ENCODE measurements at regions not wholly inside any gene's neighbourhood (a gene's known extent, or its start where the extent isn't known, plus 50 kb on each side); places are given as distances from the start of the nearest gene placed in this dataset.

DNA sequence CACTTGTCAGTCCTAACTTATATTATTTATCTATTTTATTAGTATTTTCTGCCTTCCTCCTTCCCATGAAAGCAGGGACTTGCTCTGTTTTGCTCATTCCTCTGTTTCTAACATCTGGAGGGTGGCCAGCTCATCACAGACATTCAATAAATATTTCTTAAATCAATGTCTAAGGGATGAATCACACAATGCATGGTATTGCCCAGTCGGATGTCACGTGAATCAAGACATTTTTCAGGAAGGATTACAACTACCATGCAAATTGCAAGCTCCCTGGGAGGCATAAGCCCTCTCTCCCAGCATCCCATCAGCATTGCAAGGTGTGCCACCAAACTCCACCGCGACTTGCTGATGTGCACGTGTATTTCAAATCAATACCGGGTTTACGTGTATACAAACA, 146.6 kb upstream of the RNF32 start:
- peaks cover 3% of the 10 kb centered on the region for H3K27me3 Mint-ChIP-seq
- no peaks in the 10 kb centered on the region for H3K9me3 Mint-ChIP-seq
- H3K4me1 Mint-ChIP-seq = no peaks in the 10 kb centered on the region
- no peaks in the 10 kb centered on the region for H3K36me3 Mint-ChIP-seq (ENCODE audit: low read depth)
- no peak for ATAC-seq (replicated peaks)
- H3K27ac Mint-ChIP-seq = no peak overlapping the region
- H3K4me3 Mint-ChIP-seq = no peak overlapping the region

DNA sequence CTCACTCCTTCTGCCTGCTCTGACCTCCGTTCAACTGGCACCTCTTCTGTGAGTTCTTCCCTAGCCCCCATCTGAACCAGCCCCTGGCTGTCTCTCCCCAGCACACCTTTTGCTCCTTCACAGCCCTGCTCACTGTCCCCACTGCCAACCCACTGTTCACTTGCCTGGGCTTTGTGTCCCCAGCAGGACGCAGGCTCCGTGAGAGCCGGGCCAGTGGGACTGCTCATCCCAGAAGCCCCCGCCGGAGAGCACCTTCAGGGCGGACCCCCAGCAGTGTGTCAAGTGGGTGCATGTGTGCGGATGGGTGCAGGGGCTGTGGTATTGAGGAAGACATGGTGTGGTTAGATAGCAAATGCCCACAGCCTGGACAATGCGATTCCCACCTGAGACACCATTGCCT, 148.4 kb upstream of the RNF32 start:
- H3K4me1 Mint-ChIP-seq = no peaks in the 10 kb centered on the region
- no peak for ATAC-seq (replicated peaks)
- no peak overlapping the region for H3K4me3 Mint-ChIP-seq
- H3K9me3 Mint-ChIP-seq = no peaks in the 10 kb centered on the region
- no peaks in the 10 kb centered on the region for H3K36me3 Mint-ChIP-seq (ENCODE audit: low read depth)
- peaks cover 5% of the 10 kb centered on the region for H3K27me3 Mint-ChIP-seq
- H3K27ac Mint-ChIP-seq = no peak overlapping the region

DNA sequence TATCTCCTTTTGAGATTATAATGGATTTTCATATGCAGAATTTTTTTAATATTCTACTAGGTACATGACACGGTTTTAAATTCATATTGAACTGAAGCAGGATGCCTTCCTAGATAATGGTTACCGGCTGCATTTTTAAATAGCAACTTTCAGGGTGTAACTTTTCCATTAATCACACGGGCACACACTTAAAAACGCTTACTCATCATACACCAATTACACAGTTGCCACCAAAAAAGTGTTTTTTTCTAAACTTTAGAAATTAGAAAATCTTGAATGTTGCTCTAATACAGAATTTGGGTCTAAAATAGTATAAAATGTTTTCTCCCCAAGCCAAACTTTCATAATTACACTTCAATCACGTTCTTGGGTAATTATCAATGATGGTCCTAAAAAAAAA, 149.1 kb upstream of the RNF32 start:
- peaks cover 5% of the 10 kb centered on the region for H3K27me3 Mint-ChIP-seq

GRCh38 chr7:156490021-156490800, 150.4 kb upstream of the RNF32 start:
- H3K36me3 Mint-ChIP-seq (ENCODE audit: low read depth) = no peaks in the 10 kb centered on the region
- H3K4me3 Mint-ChIP-seq = no peak overlapping the region
- H3K27me3 Mint-ChIP-seq = peaks cover 5% of the 10 kb centered on the region
- H3K4me1 Mint-ChIP-seq = no peaks in the 10 kb centered on the region
- no peak for ATAC-seq (replicated peaks)
- no peak overlapping the region for H3K27ac Mint-ChIP-seq
- no peaks in the 10 kb centered on the region for H3K9me3 Mint-ChIP-seq

More for the DNA sequence above, 149.1 kb upstream of the RNF32 start:
- no peaks in the 10 kb centered on the region for H3K4me1 Mint-ChIP-seq
- no peaks in the 10 kb centered on the region for H3K36me3 Mint-ChIP-seq (ENCODE audit: low read depth)
- no peaks in the 10 kb centered on the region for H3K9me3 Mint-ChIP-seq
- H3K27ac Mint-ChIP-seq = no peak overlapping the region
- H3K4me3 Mint-ChIP-seq = no peak overlapping the region
- ATAC-seq (replicated peaks) = no peak

GRCh38 chr7:156487811-156488533, 152.6 kb upstream of the RNF32 start:
- no peak overlapping the region for H3K27ac Mint-ChIP-seq
- H3K36me3 Mint-ChIP-seq (ENCODE audit: low read depth) = no peaks in the 10 kb centered on the region
- no peaks in the 10 kb centered on the region for H3K9me3 Mint-ChIP-seq
- H3K4me3 Mint-ChIP-seq = no peak overlapping the region
- H3K27me3 Mint-ChIP-seq = peaks cover 5% of the 10 kb centered on the region
- no peak for ATAC-seq (replicated peaks)
- no peaks in the 10 kb centered on the region for H3K4me1 Mint-ChIP-seq

GRCh38 chr7:156480671-156481070, 159.9 kb upstream of the RNF32 start:
- Mint-ChIP-seq H3K27ac (no peak overlapping the region), H3K36me3 (ENCODE audit: low read depth) (no peaks in the 10 kb centered on the region), H3K9me3 (no peaks in the 10 kb centered on the region), H3K4me3 (no peak overlapping the region), H3K4me1 (no peaks in the 10 kb centered on the region), H3K27me3 (peaks cover 16% of the 10 kb centered on the region)
- ATAC-seq (replicated peaks) = no peak

DNA sequence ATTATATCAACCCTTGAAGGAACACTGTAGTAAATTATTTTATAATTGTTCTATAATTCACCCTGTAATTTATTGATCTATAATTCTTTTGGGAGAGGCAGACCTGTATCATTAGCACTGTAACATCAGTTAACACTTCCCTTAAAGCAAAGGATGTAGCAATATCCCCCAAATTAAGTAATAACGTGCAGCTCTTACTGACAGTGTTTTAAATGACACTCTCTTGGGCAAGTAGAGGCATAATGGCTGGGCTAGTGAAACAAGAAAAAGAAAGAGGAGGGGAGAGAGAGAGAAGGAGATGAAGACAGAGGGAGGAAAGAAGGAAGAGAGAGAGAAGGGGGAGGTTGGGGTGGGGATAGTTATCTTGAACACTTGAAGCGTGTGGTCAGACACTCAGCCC, 161.0 kb upstream of the RNF32 start:
- no peaks in the 10 kb centered on the region for H3K36me3 Mint-ChIP-seq (ENCODE audit: low read depth)
- H3K9me3 Mint-ChIP-seq = no peaks in the 10 kb centered on the region
- H3K27me3 Mint-ChIP-seq = peaks cover 22% of the 10 kb centered on the region
- no peak for ATAC-seq (replicated peaks)
- no peaks in the 10 kb centered on the region for H3K4me1 Mint-ChIP-seq
- H3K27ac Mint-ChIP-seq = no peak overlapping the region
- no peak overlapping the region for H3K4me3 Mint-ChIP-seq

GRCh38 chr7:156478486-156478885, 162.1 kb upstream of the RNF32 start:
- peaks cover 28% of the 10 kb centered on the region for H3K27me3 Mint-ChIP-seq
- no peaks in the 10 kb centered on the region for H3K36me3 Mint-ChIP-seq (ENCODE audit: low read depth)
- H3K9me3 Mint-ChIP-seq = no peaks in the 10 kb centered on the region
- H3K4me1 Mint-ChIP-seq = no peaks in the 10 kb centered on the region
- no peak for ATAC-seq (replicated peaks)
- no peak overlapping the region for H3K4me3 Mint-ChIP-seq
- H3K27ac Mint-ChIP-seq = no peak overlapping the region

GRCh38 chr7:156475666-156476065, 164.9 kb upstream of the RNF32 start:
- Mint-ChIP-seq H3K9me3 (no peaks in the 10 kb centered on the region), H3K27ac (no peak overlapping the region), H3K36me3 (ENCODE audit: low read depth) (no peaks in the 10 kb centered on the region), H3K27me3 (peaks cover 28% of the 10 kb centered on the region), H3K4me1 (no peaks in the 10 kb centered on the region), H3K4me3 (no peak overlapping the region)
- no peak for ATAC-seq (replicated peaks)

- H3K36me3 Mint-ChIP-seq (ENCODE audit: low read depth) = no peaks in the 10 kb centered on the region
- no peaks in the 10 kb centered on the region for H3K9me3 Mint-ChIP-seq
- peaks cover 28% of the 10 kb centered on the region for H3K27me3 Mint-ChIP-seq
- H3K4me3 Mint-ChIP-seq = no peak overlapping the region
- no peak for ATAC-seq (replicated peaks)
- no peaks in the 10 kb centered on the region for H3K4me1 Mint-ChIP-seq
- H3K27ac Mint-ChIP-seq = no peak overlapping the region
Observed at GRCh38 chr7:156475179-156475578, 165.4 kb upstream of the RNF32 start.

GRCh38 chr7:156474241-156474743, 166.3 kb upstream of the RNF32 start:
- Mint-ChIP-seq H3K9me3 (no peaks in the 10 kb centered on the region), H3K27ac (no peak overlapping the region), H3K4me1 (no peaks in the 10 kb centered on the region), H3K36me3 (ENCODE audit: low read depth) (no peaks in the 10 kb centered on the region), H3K27me3 (peaks cover 28% of the 10 kb centered on the region), H3K4me3 (no peak overlapping the region)
- peak; percentile 45 for ATAC-seq (replicated peaks)

DNA sequence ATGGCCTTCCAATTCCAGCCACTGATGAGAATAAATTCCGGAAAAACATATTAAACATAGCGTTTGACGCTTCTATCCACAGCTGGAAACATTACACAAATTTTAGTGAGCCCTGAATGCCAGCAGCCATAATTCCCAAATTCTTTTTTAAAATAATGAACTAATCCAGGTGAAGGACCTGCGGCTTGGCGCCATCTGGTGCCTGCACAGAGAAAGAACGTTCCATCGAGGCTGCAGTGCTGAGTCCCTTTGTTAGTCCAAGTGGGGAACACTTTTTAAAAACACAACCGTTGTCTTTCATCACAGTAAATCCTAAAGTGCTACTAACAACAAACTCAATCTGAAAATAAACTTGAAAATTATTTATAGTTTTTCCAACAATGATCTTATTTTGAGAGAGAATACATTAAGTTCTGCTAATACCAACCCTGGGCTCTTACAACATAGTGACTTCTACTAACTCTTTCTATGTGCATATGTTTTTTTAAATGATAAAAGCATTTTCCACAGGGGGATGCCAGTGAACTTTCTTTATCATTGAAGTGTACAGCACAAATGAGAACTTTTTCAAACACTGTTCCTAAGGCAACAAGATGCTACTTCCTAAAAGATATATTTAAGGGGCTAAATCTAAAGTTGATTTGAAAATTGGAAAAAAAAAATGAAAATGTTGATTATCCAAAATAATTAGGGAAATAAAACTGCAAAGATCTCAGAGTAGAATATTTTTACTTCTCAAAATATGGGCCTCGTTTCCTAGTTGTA, 166.9 kb upstream of the RNF32 start:
- peaks cover 28% of the 10 kb centered on the region for H3K27me3 Mint-ChIP-seq
- H3K36me3 Mint-ChIP-seq (ENCODE audit: low read depth) = no peaks in the 10 kb centered on the region
- no peaks in the 10 kb centered on the region for H3K9me3 Mint-ChIP-seq
- no peak overlapping the region for H3K27ac Mint-ChIP-seq
- no peak overlapping the region for H3K4me3 Mint-ChIP-seq
- no peak for ATAC-seq (replicated peaks)
- no peaks in the 10 kb centered on the region for H3K4me1 Mint-ChIP-seq

DNA sequence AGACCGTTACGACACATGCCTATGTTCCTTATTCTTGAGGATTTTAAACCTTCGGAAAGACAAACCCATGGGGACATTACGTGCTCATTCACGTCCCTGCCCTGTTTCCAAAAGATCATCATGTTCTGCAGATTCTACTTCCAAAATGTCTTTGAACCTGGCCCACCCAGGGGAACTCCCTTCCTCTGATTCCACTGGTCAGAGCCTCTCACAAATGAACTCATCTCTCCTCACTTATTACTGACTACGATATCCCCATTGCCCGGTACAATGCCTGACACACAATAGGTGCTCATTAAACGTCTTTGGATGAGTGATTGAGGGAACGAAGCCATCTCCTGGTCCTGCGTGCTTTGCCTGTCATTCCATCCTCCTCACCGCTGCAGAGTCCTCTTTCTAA, 168.3 kb upstream of the RNF32 start:
- no peaks in the 10 kb centered on the region for H3K9me3 Mint-ChIP-seq
- H3K27me3 Mint-ChIP-seq = peaks cover 19% of the 10 kb centered on the region
- no peak for ATAC-seq (replicated peaks)
- no peak overlapping the region for H3K27ac Mint-ChIP-seq
- H3K4me1 Mint-ChIP-seq = no peaks in the 10 kb centered on the region
- H3K4me3 Mint-ChIP-seq = no peak overlapping the region
- H3K36me3 Mint-ChIP-seq (ENCODE audit: low read depth) = no peaks in the 10 kb centered on the region

DNA sequence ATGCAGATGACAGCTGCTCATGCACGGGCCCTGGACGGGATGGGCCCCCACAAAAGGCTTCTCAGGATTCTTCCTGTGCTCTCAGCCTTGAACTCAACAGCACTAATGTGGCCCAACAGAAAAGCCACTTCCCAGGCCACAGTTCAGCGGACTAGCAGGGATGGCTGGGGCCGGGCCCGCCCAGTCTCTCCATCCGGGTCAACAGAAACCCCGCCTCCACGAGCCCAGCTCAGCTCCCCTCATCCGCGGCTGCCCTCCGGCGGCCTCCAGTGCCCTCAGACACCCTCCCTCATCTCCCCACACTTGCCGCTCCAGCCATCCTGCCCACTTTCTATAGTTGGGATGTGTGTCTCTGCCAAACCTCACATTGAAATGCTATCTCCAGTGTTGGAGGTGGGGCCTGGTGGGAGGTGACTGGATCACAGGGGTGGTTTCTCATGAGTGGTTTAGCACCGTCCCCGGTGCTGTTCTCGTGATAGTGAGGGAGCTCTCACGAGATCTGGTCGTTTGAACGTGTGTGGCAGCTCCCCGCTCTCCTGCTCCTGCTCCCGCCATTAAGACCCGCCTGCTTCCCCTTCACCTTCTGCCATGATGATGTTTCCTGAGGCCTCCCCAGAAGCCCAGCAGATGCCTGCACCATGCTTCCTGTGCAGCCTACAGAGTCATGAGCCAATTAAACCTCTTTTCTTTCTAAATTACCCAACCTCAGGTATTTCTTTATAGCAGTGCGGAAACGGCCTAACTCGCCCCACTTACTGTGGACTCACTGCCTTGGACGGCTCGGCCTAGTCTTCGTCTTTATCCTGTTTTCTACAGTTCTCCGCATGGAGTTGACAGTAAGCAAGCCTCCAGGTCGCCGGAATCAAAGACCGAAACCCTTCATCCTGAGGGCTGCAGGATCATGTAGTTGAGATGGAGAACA, 169.9 kb upstream of the RNF32 start:
- Mint-ChIP-seq H3K4me1 (no peaks in the 10 kb centered on the region), H3K9me3 (no peaks in the 10 kb centered on the region), H3K4me3 (no peak overlapping the region), H3K27me3 (peaks cover 12% of the 10 kb centered on the region), H3K36me3 (ENCODE audit: low read depth) (no peaks in the 10 kb centered on the region), H3K27ac (no peak overlapping the region)
- ATAC-seq (replicated peaks) = no peak

Measured in activated T-helper 17 cell treated with anti-CD3 and anti-CD28 coated beads, Interleukin-2, amount 50 U/mL, for 72 hours (primary cell).